PC-3 (cell line): ENCODE measurements at regions not wholly inside any gene's neighbourhood (a gene's known extent, or its start where the extent isn't known, plus 50 kb on each side); places are given as distances from the start of the nearest gene placed in this dataset.

Source experiments
- ATAC-seq: fragments of 200-7000 bp; cut with Tn5 transposase; 2 replicates; pipeline ENCODE4 v1.9.1; 2020; ENCODE audit warnings: mild to moderate bottlenecking, moderate library complexity
- BruUV-seq: library from RNA; stranded (reverse); fragments of 400-500 nt; replicated peaks from 2 replicates; lab custom pipeline; 2021; lab: Mats Ljungman, UMichigan
- CTCF ChIA-PET: fragments of 300-600 bp; sonication (Branson Sonifier 250); formaldehyde crosslinking; loops from one replicate; lab custom pipeline; 2022; ENCODE audit warnings: antibody characterized with exemption; lab: Charles Lee
- POLR2A ChIA-PET: fragments of 300-600 bp; sonication (Branson Sonifier 250); formaldehyde crosslinking; loops from one replicate; lab custom pipeline; 2022; ENCODE audit warnings: antibody characterized with exemption; ENCODE audit not compliant: unreplicated experiment; lab: Charles Lee
- DNase-seq: peaks from one replicate; pipeline ENCODE4 v3.0.0-alpha.2; 2015
- H2AFZ ChIP-seq: fragments of 300-600 bp; sonication (generic); 2 replicates; pipeline ENCODE4 v1.6.0; 2016; ENCODE audit warnings: antibody characterized with exemption, low read length
- H3F3A ChIP-seq: fragments of 300-600 bp; sonication (generic); one replicate; pipeline ENCODE4 v1.6.0; 2017; ENCODE audit warnings: antibody characterized with exemption, low read length, control low read depth, mild to moderate bottlenecking; ENCODE audit not compliant: unreplicated experiment
- H3K27ac ChIP-seq: fragments of 300-600 bp; sonication (generic); 2 replicates; pipeline ENCODE4 v1.5.1; 2016; ENCODE audit warnings: mild to moderate bottlenecking, low read length
- H3K27me3 ChIP-seq: fragments of 300-600 bp; sonication (generic); 2 replicates; pipeline ENCODE4 v1.6.1; 2016; ENCODE audit warnings: low read length, mixed read lengths
- H3K36me3 ChIP-seq: fragments of 300-600 bp; sonication (generic); 2 replicates; pipeline ENCODE4 v1.6.1; 2016; ENCODE audit warnings: low read depth, mixed run types, low read length, mixed read lengths
- H3K4me1 ChIP-seq: fragments of 300-600 bp; sonication (generic); 2 replicates; pipeline ENCODE4 v1.5.1; 2016; ENCODE audit warnings: low read length; ENCODE audit not compliant: insufficient read depth
- H3K4me2 ChIP-seq: fragments of 300-600 bp; sonication (generic); 2 replicates; pipeline ENCODE4 v1.6.0; 2016; ENCODE audit warnings: low read length
- H3K4me3 ChIP-seq: fragments of 300-600 bp; sonication (generic); 2 replicates; pipeline ENCODE4 v1.5.1; 2016; ENCODE audit warnings: mild to moderate bottlenecking, low read length, mixed read lengths
- H3K79me2 ChIP-seq: fragments of 300-600 bp; sonication (generic); 2 replicates; pipeline ENCODE4 v1.6.1; 2017; ENCODE audit warnings: low read length, mixed read lengths
- H3K9ac ChIP-seq: fragments of 300-600 bp; sonication (generic); 2 replicates; pipeline ENCODE4 v1.6.0; 2016; ENCODE audit warnings: mild to moderate bottlenecking, low read length
- H3K9me2 ChIP-seq: fragments of 300-600 bp; sonication (generic); replicated peaks from 2 replicates; pipeline ENCODE4 v1.6.1; 2016; ENCODE audit warnings: mixed run types, low read length, mixed read lengths
- H3K9me3 ChIP-seq: fragments of 300-600 bp; sonication (generic); 2 replicates; pipeline ENCODE4 v1.6.1; 2016; ENCODE audit warnings: low read length, mixed read lengths
- H4K20me1 ChIP-seq: fragments of 300-600 bp; sonication (generic); 2 replicates; pipeline ENCODE4 v1.6.1; 2016; ENCODE audit warnings: low read length, mixed read lengths
- EZH2 ChIP-seq: fragments of 300-600 bp; sonication (generic); IDR thresholded peaks from one replicate; pipeline ENCODE4 v1.6.1; 2017; ENCODE audit warnings: antibody characterized with exemption, mild to moderate bottlenecking, low read length; ENCODE audit not compliant: unreplicated experiment
- EZH2phosphoT487 ChIP-seq: fragments of 300-600 bp; sonication (generic); IDR thresholded peaks from 2 replicates; pipeline ENCODE4 v1.6.1; 2018; ENCODE audit warnings: mild to moderate bottlenecking, antibody characterized with exemption, low read length, borderline replicate concordance
- intact Hi-C: fragments of 100-400 bp; cut with micrococcal nuclease; formaldehyde crosslinking; loops from 2 replicates; pipeline ENCODE4 v1.9.0; 2023
- TF ChIP-seq, protein P1 (sequence below): fragments of 300-600 bp; sonication (generic); conservative IDR thresholded peaks from 2 replicates; pipeline ENCODE4 v1.5.1; 2017; ENCODE audit warnings: antibody characterized with exemption, low read depth, mild to moderate bottlenecking, low read length

DNA sequence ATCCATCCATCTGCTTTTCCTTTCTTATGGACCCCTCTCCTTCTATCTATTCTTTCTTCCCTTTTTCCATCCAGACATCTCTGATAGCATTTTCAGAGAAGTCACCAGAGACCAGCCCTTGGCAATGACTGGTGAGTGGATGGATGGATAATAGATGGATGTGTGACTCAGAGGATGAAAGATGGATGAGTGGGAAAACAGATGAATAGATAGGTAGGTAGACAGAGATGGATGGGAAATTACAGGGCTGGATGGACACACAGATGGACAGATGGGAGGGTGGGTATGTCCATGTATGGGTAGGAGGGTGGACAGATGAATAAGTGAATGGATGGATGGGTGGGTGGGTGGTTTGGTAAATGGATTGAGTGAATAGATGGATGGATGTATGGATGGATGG lies 101.0 kb downstream of the LITAF start:
- Histone ChIP-seq H3K27ac (no peak overlapping the region), H3K4me2 (no peak overlapping the region), H3F3A (no peaks in the 10 kb centered on the region), H3K4me3 (no peak overlapping the region), H3K79me2 (no peaks in the 10 kb centered on the region), H3K9me3 (no peaks in the 10 kb centered on the region), H3K4me1 (no peaks in the 10 kb centered on the region), H3K9me2 (no peaks in the 10 kb centered on the region), H3K27me3 (no peaks in the 10 kb centered on the region), H4K20me1 (no peaks in the 10 kb centered on the region), H3K9ac (no peak overlapping the region), H3K36me3 (no peaks in the 10 kb centered on the region), H2AFZ (no peak overlapping the region)
- TF ChIP-seq, protein P1, sequence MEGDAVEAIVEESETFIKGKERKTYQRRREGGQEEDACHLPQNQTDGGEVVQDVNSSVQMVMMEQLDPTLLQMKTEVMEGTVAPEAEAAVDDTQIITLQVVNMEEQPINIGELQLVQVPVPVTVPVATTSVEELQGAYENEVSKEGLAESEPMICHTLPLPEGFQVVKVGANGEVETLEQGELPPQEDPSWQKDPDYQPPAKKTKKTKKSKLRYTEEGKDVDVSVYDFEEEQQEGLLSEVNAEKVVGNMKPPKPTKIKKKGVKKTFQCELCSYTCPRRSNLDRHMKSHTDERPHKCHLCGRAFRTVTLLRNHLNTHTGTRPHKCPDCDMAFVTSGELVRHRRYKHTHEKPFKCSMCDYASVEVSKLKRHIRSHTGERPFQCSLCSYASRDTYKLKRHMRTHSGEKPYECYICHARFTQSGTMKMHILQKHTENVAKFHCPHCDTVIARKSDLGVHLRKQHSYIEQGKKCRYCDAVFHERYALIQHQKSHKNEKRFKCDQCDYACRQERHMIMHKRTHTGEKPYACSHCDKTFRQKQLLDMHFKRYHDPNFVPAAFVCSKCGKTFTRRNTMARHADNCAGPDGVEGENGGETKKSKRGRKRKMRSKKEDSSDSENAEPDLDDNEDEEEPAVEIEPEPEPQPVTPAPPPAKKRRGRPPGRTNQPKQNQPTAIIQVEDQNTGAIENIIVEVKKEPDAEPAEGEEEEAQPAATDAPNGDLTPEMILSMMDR: no peak
- TF ChIP-seq EZH2 (no peak), EZH2phosphoT487 (no peak)
- intact Hi-C loops: no loop called here
- ChIA-PET CTCF (no interaction called here), POLR2A (no interaction called here)
- BruUV-seq: no TSS peak
- no peak for ATAC-seq
- DNase-seq: no peak

DNA sequence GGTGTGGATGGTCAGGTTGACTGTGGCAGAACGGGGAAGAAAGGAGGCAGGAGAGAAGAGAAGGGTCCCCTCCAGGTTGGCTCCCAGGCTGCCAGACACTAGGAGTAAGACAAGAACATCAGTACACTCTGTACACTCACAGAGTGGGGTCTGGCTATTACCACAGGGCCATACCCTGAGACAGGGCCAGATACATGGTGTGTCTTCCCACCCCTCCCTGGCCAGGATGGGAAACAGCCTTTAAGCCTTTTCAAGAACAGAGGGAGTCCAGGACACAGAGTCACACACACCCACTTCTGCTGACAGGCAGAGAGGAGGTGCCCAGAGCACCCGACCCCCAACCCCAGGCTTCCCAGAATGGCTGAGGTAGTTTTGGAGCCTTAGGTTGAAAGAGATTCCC lies 99.4 kb downstream of the LITAF start:
- no peak overlapping the region for H2AFZ ChIP-seq
- CTCF ChIA-PET: no interaction called here
- BruUV-seq: no TSS peak
- no peaks in the 10 kb centered on the region for H3K9me2 ChIP-seq
- TF ChIP-seq EZH2 (no peak), EZH2phosphoT487 (no peak)
- TF ChIP-seq, protein P1: no peak
- H3K4me1 ChIP-seq: no peaks in the 10 kb centered on the region
- H3K9me3 ChIP-seq: no peaks in the 10 kb centered on the region
- DNase-seq (no peak), ATAC-seq (no peak)
- H3F3A ChIP-seq: no peaks in the 10 kb centered on the region
- intact Hi-C loops: no loop called here
- H3K36me3 ChIP-seq: no peaks in the 10 kb centered on the region
- no peak overlapping the region for H3K4me2 ChIP-seq
- H3K27me3 ChIP-seq: no peaks in the 10 kb centered on the region
- POLR2A ChIA-PET: no interaction called here
- no peak overlapping the region for H3K9ac ChIP-seq
- no peaks in the 10 kb centered on the region for H3K79me2 ChIP-seq
- H3K27ac ChIP-seq: no peak overlapping the region
- H3K4me3 ChIP-seq: no peak overlapping the region
- H4K20me1 ChIP-seq: no peaks in the 10 kb centered on the region

DNA sequence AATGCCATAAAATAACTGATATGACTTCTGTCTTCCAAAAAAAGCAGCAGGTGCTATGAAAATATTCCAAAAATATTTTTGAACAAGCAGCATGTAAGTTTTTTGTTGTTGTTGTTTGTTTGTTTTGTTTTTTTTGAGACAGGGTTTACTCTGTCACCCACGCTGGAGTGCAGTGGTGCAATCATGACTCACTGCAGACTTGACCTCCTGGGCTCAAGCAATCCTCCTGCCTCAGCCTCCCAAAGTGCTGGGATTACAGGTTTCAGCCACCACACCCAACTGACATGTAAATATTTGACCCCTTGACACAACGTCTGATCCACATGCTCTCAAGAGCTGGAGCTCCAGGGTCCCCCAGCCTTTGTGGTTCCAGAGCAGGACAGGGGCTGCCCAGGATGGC lies 98.4 kb downstream of the LITAF start:
- Histone ChIP-seq H3K27ac (no peak overlapping the region), H3K36me3 (no peaks in the 10 kb centered on the region), H3K4me2 (no peak overlapping the region), H3K9me3 (no peaks in the 10 kb centered on the region), H3K4me1 (no peaks in the 10 kb centered on the region), H3F3A (no peaks in the 10 kb centered on the region), H3K4me3 (no peak overlapping the region), H4K20me1 (no peaks in the 10 kb centered on the region), H2AFZ (no peak overlapping the region), H3K27me3 (no peaks in the 10 kb centered on the region), H3K9me2 (no peaks in the 10 kb centered on the region), H3K79me2 (no peaks in the 10 kb centered on the region), H3K9ac (no peak overlapping the region)
- ChIA-PET POLR2A (no interaction called here), CTCF (interaction anchor here (0.7 kb wide), 1 partner anchor 11 kb away, joined by 6 read pairs; no protein-coding TSS in a partner anchor)
- intact Hi-C loops: no loop called here
- no peak for ATAC-seq
- no TSS peak for BruUV-seq
- DNase-seq: no peak
- TF ChIP-seq, protein P1: no peak
- no peak for TF ChIP-seq EZH2phosphoT487
- TF ChIP-seq EZH2: no peak
